Spleen (tissue), 11 donors: ENCODE measurements at regions not wholly inside any gene's neighbourhood (a gene's known extent, or its start where the extent isn't known, plus 50 kb on each side); places are given as distances from the start of the nearest gene placed in this dataset.

Experiments
- DNase-seq: peaks from one replicate; pipeline ENCODE4 v3.0.0-alpha.2; 2020
- H3K27ac ChIP-seq, 8 donors: fragments of 200-600 bp; sonication (generic) in 7 of 8; 1 replicate in 4 of 8; 2 replicates in 4 of 8; pipeline versions ENCODE4 v1.5.0 to v1.8.0; 2016 to 2021; ENCODE audit warnings: inconsistent platforms in 4 of 8, mild to moderate bottlenecking in 4 of 8, moderate library complexity in 1 of 8
- H3K27me3 ChIP-seq, 7 donors: fragments of 200-600 bp; sonication (generic) in 6 of 7; replicated peaks in 1 of 7; 1 replicate in 4 of 7; 2 replicates in 3 of 7; pipeline versions ENCODE4 v1.5.0 to v1.8.0; 2016 to 2021; ENCODE audit warnings: inconsistent platforms in 3 of 7, mild to moderate bottlenecking in 1 of 7
- H3K36me3 ChIP-seq, 6 donors: fragments of 200-600 bp; sonication (generic) in 5 of 6; 1 replicate in 4 of 6; 2 replicates in 2 of 6; pipeline versions ENCODE4 v1.5.0 to v1.8.0; 2016 to 2021; ENCODE audit warnings: inconsistent platforms in 2 of 6
- H3K4me1 ChIP-seq, 6 donors: fragments of 200-600 bp; sonication (generic) in 5 of 6; 1 replicate in 3 of 6; 2 replicates in 3 of 6; pipeline versions ENCODE4 v1.5.0 to v1.8.0; 2016 to 2021; ENCODE audit warnings: inconsistent platforms in 3 of 6
- H3K4me3 ChIP-seq, 8 donors: fragments of 200-600 bp; sonication (generic) in 7 of 8; 1 replicate in 4 of 8; 2 replicates in 4 of 8; pipeline versions ENCODE4 v1.5.0 to v1.8.0; 2016 to 2021; ENCODE audit warnings: inconsistent platforms in 4 of 8, mild to moderate bottlenecking in 4 of 8, moderate library complexity in 2 of 8
- H3K9me3 ChIP-seq, 8 donors: fragments of 200-600 bp; sonication (generic) in 7 of 8; 1 replicate in 4 of 8; 2 replicates in 4 of 8; pipeline versions ENCODE4 v1.5.0 to v1.8.0; 2016 to 2021; ENCODE audit warnings: inconsistent platforms in 4 of 8
- POLR2A ChIP-seq, 3 donors: fragments of 450-650 bp; IDR thresholded peaks; one replicate each; pipeline ENCODE4 v1.5.1; 2017; ENCODE audit warnings: antibody characterized with exemption in 3 of 3, mild to moderate bottlenecking in 1 of 3
- POLR2AphosphoS5 ChIP-seq, 3 donors: sonication (generic); formaldehyde crosslinking; IDR thresholded peaks; one replicate each; pipeline ENCODE4 v1.5.1; 2017; ENCODE audit warnings: antibody characterized with exemption in 3 of 3
- WGBS, 5 donors: extraction: QIAGEN DNeasy Blood & Tissue Kit in 3 of 5; methylation state at CpG; one replicate each; pipeline versions ENCODE4 v1.1.5 to v1.1.7; 2013 to 2018; 5-methylcytosine and 5-hydroxymethylcytosine counted together
- intact Hi-C: fragments of 100-400 bp; cut with DNase I; formaldehyde crosslinking; loops from one replicate; pipeline ENCODE4 v1.15.0; 2023; ENCODE audit warnings: low total_unique reads
- TF ChIP-seq, protein P1 (sequence below), 11 experiments: fragments of 200-600 bp in 7 of 11; fragments of 450-650 bp in 4 of 11; sonication (generic) in 4 of 11; IDR thresholded peaks in 8 of 11; conservative IDR thresholded peaks in 3 of 11; 1 replicate in 7 of 11; 2 replicates in 4 of 11; pipeline versions ENCODE4 v1.4.0 to v1.8.0; 2016 to 2021; ENCODE audit warnings: antibody characterized with exemption in 11 of 11, inconsistent platforms in 4 of 11, mild to moderate bottlenecking in 1 of 11
- donor health status: healthy with polysubstance abuse.
- donor health status: DM: no; HTN: no; CAD: no; lungs with moderate emphysema.
- donor health status: DM: no; HTN: no; CAD: no.
- donor health status: Bipolar disorder and iron deficiency.
- donor health status: healthy.
- donor health status: DM: no; HTN: no; CAD: no.
- donor health status: DM: yes; HTN: yes; CAD: no.

DNA sequence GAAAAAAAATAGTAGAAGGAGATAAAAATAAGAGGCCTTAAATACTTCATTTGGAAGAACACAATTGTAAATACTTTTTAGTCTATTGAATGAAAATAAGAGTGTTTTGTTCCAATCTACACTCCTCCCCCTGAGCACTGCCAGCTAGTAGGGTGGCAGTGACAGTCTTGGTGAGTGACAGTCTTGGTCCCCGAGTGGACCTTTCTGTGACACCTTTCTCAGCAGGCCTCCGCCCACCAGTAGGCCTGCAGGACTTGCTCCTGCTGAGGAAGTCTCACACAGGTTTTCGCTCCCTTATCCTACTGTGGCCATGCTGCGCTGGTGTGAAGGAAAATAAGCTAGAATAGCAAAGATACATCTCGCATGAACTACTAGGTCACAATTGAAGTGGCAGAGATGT lies 666.8 kb downstream of the NR4A2 start:
- H3K9me3 ChIP-seq, result no peaks in the 10 kb centered on the region
- 78 to 86% (median 82%) methylated on average over 5 of the region's 5 CpGs for WGBS, 5 donors
- no peaks in the 10 kb centered on the region for H3K36me3 ChIP-seq
- H3K4me3 ChIP-seq, result no peak overlapping the region
- intact Hi-C loops, result loop anchor here (10.0 kb wide), 1 partner anchor 51 kb away; no protein-coding TSS in a partner anchor
- no peak overlapping the region for H3K27ac ChIP-seq
- H3K27me3 ChIP-seq, result no peaks in the 10 kb centered on the region
- TF ChIP-seq POLR2A (IDR thresholded peaks at IDR 0.05) (no peak), POLR2AphosphoS5 (IDR thresholded peaks at IDR 0.05) (no peak)
- TF ChIP-seq, protein P1, sequence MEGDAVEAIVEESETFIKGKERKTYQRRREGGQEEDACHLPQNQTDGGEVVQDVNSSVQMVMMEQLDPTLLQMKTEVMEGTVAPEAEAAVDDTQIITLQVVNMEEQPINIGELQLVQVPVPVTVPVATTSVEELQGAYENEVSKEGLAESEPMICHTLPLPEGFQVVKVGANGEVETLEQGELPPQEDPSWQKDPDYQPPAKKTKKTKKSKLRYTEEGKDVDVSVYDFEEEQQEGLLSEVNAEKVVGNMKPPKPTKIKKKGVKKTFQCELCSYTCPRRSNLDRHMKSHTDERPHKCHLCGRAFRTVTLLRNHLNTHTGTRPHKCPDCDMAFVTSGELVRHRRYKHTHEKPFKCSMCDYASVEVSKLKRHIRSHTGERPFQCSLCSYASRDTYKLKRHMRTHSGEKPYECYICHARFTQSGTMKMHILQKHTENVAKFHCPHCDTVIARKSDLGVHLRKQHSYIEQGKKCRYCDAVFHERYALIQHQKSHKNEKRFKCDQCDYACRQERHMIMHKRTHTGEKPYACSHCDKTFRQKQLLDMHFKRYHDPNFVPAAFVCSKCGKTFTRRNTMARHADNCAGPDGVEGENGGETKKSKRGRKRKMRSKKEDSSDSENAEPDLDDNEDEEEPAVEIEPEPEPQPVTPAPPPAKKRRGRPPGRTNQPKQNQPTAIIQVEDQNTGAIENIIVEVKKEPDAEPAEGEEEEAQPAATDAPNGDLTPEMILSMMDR (IDR thresholded peaks at IDR 0.05 in 8 of 11, conservative IDR thresholded peaks at IDR 0.05 in 3 of 11), result no peak
- no peak for DNase-seq
- H3K4me1 ChIP-seq, result no peaks in the 10 kb centered on the region

DNA sequence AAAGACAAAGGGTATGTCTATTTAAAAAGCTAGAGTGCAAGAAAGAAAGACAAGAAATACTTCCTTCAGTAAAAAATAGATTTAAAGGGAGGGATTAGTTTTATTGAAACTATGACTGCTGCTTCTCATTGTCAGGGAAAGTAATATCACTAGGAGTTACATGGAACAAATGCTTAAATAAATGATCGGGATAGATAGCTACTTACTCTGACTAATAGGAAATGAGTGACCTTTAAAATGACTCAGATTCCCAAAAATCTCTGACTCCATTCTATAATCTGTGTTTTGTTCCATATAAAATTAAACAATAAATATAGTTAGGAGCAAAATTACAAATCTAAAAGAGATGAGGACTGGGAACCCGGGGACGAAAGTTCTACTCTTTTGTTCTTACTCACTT lies 669.3 kb downstream of the NR4A2 start:
- no peaks in the 10 kb centered on the region for H3K36me3 ChIP-seq
- WGBS, 5 donors, result 80 to 94% (median 88%) methylated on average over 3 of the region's 3 CpGs
- no peaks in the 10 kb centered on the region for H3K4me1 ChIP-seq
- H3K4me3 ChIP-seq, result no peak overlapping the region
- TF ChIP-seq POLR2AphosphoS5 (IDR thresholded peaks at IDR 0.05), result no peak
- no peak for DNase-seq
- H3K27ac ChIP-seq, result no peak overlapping the region
- no peaks in the 10 kb centered on the region for H3K27me3 ChIP-seq
- no peaks in the 10 kb centered on the region for H3K9me3 ChIP-seq
- intact Hi-C loops, result loop anchor here (10.0 kb wide), 1 partner anchor 48 kb away; no protein-coding TSS in a partner anchor

- whole genome bisulfite sequencing, 5 donors, result 81 to 90% (median 86%) methylated on average over 4 of the region's 4 CpGs
- Histone ChIP-seq H3K4me1 (no peaks in the 10 kb centered on the region), H3K27me3 (no peaks in the 10 kb centered on the region), H3K9me3 (no peaks in the 10 kb centered on the region), H3K36me3 (no peaks in the 10 kb centered on the region), H3K27ac (no peak overlapping the region), H3K4me3 (no peak overlapping the region)
- no peak for DNase-seq
- TF ChIP-seq POLR2AphosphoS5 (IDR thresholded peaks at IDR 0.05) (no peak), POLR2A (IDR thresholded peaks at IDR 0.05) (no peak)
- TF ChIP-seq, protein P1 (IDR thresholded peaks at IDR 0.05 in 8 of 11, conservative IDR thresholded peaks at IDR 0.05 in 3 of 11), result no peak
- intact Hi-C loops, result loop anchor here (10.0 kb wide), 1 partner anchor 47 kb away; no protein-coding TSS in a partner anchor
Observed at GRCh38 chr2:155662224-155662623, 670.3 kb downstream of the NR4A2 start.

- Histone ChIP-seq H3K36me3 (no peaks in the 10 kb centered on the region), H3K27me3 (no peaks in the 10 kb centered on the region), H3K4me1 (no peaks in the 10 kb centered on the region), H3K4me3 (no peak overlapping the region), H3K27ac (no peak overlapping the region), H3K9me3 (no peaks in the 10 kb centered on the region)
- no peak for DNase-seq
- intact Hi-C loops, result no loop called here
- TF ChIP-seq POLR2A (IDR thresholded peaks at IDR 0.05) (no peak), POLR2AphosphoS5 (IDR thresholded peaks at IDR 0.05) (no peak)
- TF ChIP-seq, protein P1 (IDR thresholded peaks at IDR 0.05 in 8 of 11, conservative IDR thresholded peaks at IDR 0.05 in 3 of 11), result no peak
- WGBS, 5 donors, result 74 to 90% (median 78%) methylated on average over 1 of the region's 1 CpG
Observed at GRCh38 chr2:155653176-155653575, 679.3 kb downstream of the NR4A2 start.

- Histone ChIP-seq H3K4me3 (no peak overlapping the region), H3K27ac (no peak overlapping the region), H3K4me1 (no peaks in the 10 kb centered on the region), H3K36me3 (no peaks in the 10 kb centered on the region), H3K9me3 (no peaks in the 10 kb centered on the region), H3K27me3 (no peaks in the 10 kb centered on the region)
- TF ChIP-seq, protein P1 (IDR thresholded peaks at IDR 0.05 in 8 of 11, conservative IDR thresholded peaks at IDR 0.05 in 3 of 11), result no peak
- TF ChIP-seq POLR2A (IDR thresholded peaks at IDR 0.05), result no peak
- no peak for TF ChIP-seq POLR2AphosphoS5 (IDR thresholded peaks at IDR 0.05)
- intact Hi-C loops, result no loop called here
- WGBS, 5 donors, result 70 to 88% (median 76%) methylated on average over 6 of the region's 6 CpGs
- DNase-seq, result no peak
Observed at GRCh38 chr2:155651851-155652250, 680.7 kb downstream of the NR4A2 start.
